ENCODE measurements at regions not wholly inside any gene's neighbourhood (a gene's known extent, or its start where the extent isn't known, plus 50 kb on each side); places are given as distances from the start of the nearest gene placed in this dataset.

GRCh38 chr1:228868731-228869024 is 133.4 kb downstream of the RHOU start:
- POLR2A ChIA-PET: no interaction called here
- no peak overlapping the region for H3K4me3 ChIP-seq (ENCODE audit: low read depth, low read length)
- TF ChIP-seq, protein P1, sequence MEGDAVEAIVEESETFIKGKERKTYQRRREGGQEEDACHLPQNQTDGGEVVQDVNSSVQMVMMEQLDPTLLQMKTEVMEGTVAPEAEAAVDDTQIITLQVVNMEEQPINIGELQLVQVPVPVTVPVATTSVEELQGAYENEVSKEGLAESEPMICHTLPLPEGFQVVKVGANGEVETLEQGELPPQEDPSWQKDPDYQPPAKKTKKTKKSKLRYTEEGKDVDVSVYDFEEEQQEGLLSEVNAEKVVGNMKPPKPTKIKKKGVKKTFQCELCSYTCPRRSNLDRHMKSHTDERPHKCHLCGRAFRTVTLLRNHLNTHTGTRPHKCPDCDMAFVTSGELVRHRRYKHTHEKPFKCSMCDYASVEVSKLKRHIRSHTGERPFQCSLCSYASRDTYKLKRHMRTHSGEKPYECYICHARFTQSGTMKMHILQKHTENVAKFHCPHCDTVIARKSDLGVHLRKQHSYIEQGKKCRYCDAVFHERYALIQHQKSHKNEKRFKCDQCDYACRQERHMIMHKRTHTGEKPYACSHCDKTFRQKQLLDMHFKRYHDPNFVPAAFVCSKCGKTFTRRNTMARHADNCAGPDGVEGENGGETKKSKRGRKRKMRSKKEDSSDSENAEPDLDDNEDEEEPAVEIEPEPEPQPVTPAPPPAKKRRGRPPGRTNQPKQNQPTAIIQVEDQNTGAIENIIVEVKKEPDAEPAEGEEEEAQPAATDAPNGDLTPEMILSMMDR (IDR thresholded peaks at IDR 0.05; ENCODE audit: low read depth, low read length): no peak
- peaks cover 11% of the 10 kb centered on the region for H3K27me3 ChIP-seq (ENCODE audit: control insufficient read depth, insufficient read depth, low read length)
- H3K27ac ChIP-seq (ENCODE audit: low read depth, low read length): no peak overlapping the region
- H3K9me3 ChIP-seq (ENCODE audit: control insufficient read depth, insufficient read depth, low read length): no peaks in the 10 kb centered on the region; the same call in 1 of the 2 replicates
- CTCF ChIA-PET: interaction anchor here (0.8 kb wide), 1 partner anchor 14 kb away, joined by 3 read pairs; no protein-coding TSS in a partner anchor
- DNase-seq (ENCODE audit: low read depth, low spot score): no peak

GRCh38 chr1:228869312-228869824 is 134.1 kb downstream of the RHOU start:
- Histone ChIP-seq H3K27ac (ENCODE audit: low read depth, low read length) (no peak overlapping the region), H3K27me3 (ENCODE audit: control insufficient read depth, insufficient read depth, low read length) (peaks cover 11% of the 10 kb centered on the region), H3K4me3 (ENCODE audit: low read depth, low read length) (no peak overlapping the region), H3K9me3 (ENCODE audit: control insufficient read depth, insufficient read depth, low read length) (no peaks in the 10 kb centered on the region; the same call in 1 of the 2 replicates)
- TF ChIP-seq, protein P1 (IDR thresholded peaks at IDR 0.05; ENCODE audit: low read depth, low read length): no peak
- no peak for DNase-seq (ENCODE audit: low read depth, low spot score)
- POLR2A ChIA-PET: no interaction called here
- CTCF ChIA-PET: interaction anchor here (1.3 kb wide), 1 partner anchor 358 kb away, joined by 3 read pairs; no protein-coding TSS in a partner anchor

DNA sequence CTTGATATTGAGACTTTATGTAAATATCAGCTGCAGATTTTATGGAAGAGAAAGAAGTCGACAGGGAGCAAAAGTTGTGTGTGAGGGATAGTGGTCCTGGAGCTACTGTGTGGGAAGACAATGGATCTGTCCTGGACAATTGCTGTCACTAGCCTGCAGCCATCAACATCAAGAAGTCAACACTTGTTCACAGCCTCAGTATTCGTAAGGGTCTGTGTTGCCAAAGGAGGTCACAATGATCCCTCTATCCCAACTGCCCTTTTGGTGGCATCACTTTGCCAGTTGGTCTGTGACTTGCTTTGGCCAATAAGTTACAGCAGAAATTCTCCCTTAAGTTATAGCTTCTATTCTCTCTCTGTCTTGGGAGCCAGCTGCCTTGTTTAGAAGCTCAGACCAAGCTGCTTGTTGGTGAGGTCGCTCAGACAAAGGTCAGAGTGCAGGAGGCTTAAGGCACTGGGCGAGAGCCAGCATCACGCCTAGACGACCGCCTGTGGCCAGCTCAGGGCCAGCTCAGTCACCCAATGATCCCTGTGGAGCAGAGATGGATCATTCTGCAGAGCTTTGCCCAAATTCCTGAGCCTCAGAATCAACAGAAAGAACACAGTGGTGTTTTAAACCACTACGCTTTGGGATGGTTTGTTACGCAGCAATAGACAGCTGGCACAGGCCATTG is 134.9 kb downstream of the RHOU start:
- CTCF ChIA-PET: interaction anchor here (1.3 kb wide), 1 partner anchor 357 kb away, joined by 3 read pairs; no protein-coding TSS in a partner anchor

DNA sequence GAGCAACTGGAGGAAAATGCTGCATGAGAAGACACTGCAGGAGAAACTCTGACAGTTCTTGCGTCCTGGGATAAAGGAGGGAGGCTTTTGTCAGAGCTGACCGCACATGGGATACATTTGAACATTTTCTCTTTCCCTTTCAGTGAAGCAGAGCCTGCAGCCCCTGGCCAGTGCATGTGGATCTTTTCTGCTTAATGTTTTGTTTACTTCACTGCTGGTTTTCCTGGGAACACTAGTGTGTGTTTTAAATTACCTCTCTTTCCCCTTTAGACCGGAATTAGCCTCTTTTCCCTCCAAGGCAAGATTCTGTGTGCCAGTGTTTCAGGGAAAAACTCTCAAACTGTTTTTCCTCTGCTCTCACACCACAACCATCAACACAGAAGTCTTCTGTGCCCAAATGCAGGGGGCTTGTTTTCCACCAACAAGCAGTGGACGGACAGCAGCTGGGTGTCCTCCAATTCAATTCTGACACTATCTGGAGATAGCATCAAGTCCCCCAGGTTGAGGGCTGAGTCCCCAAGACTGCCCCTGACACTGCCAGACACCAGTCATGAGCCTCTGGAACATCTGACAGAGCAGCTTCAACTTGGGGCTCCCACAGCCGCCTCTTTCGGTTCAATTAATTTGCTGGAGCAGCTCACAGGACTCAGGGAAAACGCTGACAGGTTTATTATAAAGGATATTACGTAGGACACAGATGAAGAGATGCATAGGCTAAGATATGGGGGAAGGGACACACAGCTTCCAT is 136.2 kb downstream of the RHOU start:
- H3K27ac ChIP-seq (ENCODE audit: low read depth, low read length): no peak overlapping the region
- no peaks in the 10 kb centered on the region; the same call in 1 of the 2 replicates for H3K9me3 ChIP-seq (ENCODE audit: control insufficient read depth, insufficient read depth, low read length)
- ChIA-PET POLR2A (interaction anchor here (0.6 kb wide), 1 partner anchor 965 kb away, joined by 3 read pairs; no protein-coding TSS in a partner anchor), CTCF (no interaction called here)
- no peak overlapping the region for H3K4me3 ChIP-seq (ENCODE audit: low read depth, low read length)
- TF ChIP-seq, protein P1 (IDR thresholded peaks at IDR 0.05; ENCODE audit: low read depth, low read length): no peak
- no peak for DNase-seq (ENCODE audit: low read depth, low spot score)
- H3K27me3 ChIP-seq (ENCODE audit: control insufficient read depth, insufficient read depth, low read length): peaks cover 16% of the 10 kb centered on the region

More for the DNA sequence above, 134.9 kb downstream of the RHOU start:
- POLR2A ChIA-PET: no interaction called here
- no peak for DNase-seq (ENCODE audit: low read depth, low spot score)
- H3K4me3 ChIP-seq (ENCODE audit: low read depth, low read length): no peak overlapping the region
- H3K27ac ChIP-seq (ENCODE audit: low read depth, low read length): no peak overlapping the region
- TF ChIP-seq, protein P1 (IDR thresholded peaks at IDR 0.05; ENCODE audit: low read depth, low read length): no peak
- H3K27me3 ChIP-seq (ENCODE audit: control insufficient read depth, insufficient read depth, low read length): peaks cover 11% of the 10 kb centered on the region
- H3K9me3 ChIP-seq (ENCODE audit: control insufficient read depth, insufficient read depth, low read length): no peaks in the 10 kb centered on the region; the same call in 1 of the 2 replicates

GRCh38 chr1:228872080-228872479 is 136.8 kb downstream of the RHOU start:
- POLR2A ChIA-PET: interaction anchor here (0.6 kb wide), 1 partner anchor 964 kb away, joined by 3 read pairs; no protein-coding TSS in a partner anchor
- CTCF ChIA-PET: no interaction called here
- H3K27me3 ChIP-seq (ENCODE audit: control insufficient read depth, insufficient read depth, low read length): peaks cover 16% of the 10 kb centered on the region
- no peaks in the 10 kb centered on the region; the same call in 1 of the 2 replicates for H3K9me3 ChIP-seq (ENCODE audit: control insufficient read depth, insufficient read depth, low read length)
- TF ChIP-seq, protein P1 (IDR thresholded peaks at IDR 0.05; ENCODE audit: low read depth, low read length): no peak
- no peak for DNase-seq (ENCODE audit: low read depth, low spot score)
- H3K27ac ChIP-seq (ENCODE audit: low read depth, low read length): no peak overlapping the region
- no peak overlapping the region for H3K4me3 ChIP-seq (ENCODE audit: low read depth, low read length)

All from AG04450 (cell line).